Mucosa of rectum (tissue), 2 donors: ENCODE measurements at regions not wholly inside any gene's neighbourhood (a gene's known extent, or its start where the extent isn't known, plus 50 kb on each side); places are given as distances from the start of the nearest gene placed in this dataset.

Experiments
- H3K27ac ChIP-seq, 2 donors: one replicate each; pipeline ENCODE4 v1.7.0; 2013; ENCODE audit warnings: inconsistent platforms in 2 of 2, low read depth in 2 of 2, low read length in 2 of 2
- H3K27me3 ChIP-seq, 2 donors: one replicate each; pipeline ENCODE4 v1.7.0; 2013; ENCODE audit warnings: low read length in 2 of 2; ENCODE audit not compliant: control insufficient read depth in 2 of 2, insufficient read depth in 2 of 2
- H3K36me3 ChIP-seq, 2 donors: one replicate each; pipeline ENCODE4 v1.7.0; 2013; ENCODE audit warnings: low read length in 2 of 2; ENCODE audit not compliant: control insufficient read depth in 2 of 2, insufficient read depth in 2 of 2
- H3K4me1 ChIP-seq, 2 donors: one replicate each; pipeline ENCODE4 v1.7.0; 2013; ENCODE audit warnings: low read length in 2 of 2, mild to moderate bottlenecking in 1 of 2; ENCODE audit not compliant: control insufficient read depth in 2 of 2, insufficient read depth in 2 of 2
- H3K4me3 ChIP-seq, 2 donors: one replicate each; pipeline ENCODE4 v1.7.0; 2013; ENCODE audit warnings: low read length in 2 of 2
- H3K9ac ChIP-seq, 2 donors: one replicate each; pipeline ENCODE4 v1.7.0; 2013; ENCODE audit warnings: low read length in 2 of 2, low read depth in 1 of 2, mild to moderate bottlenecking in 1 of 2
- H3K9me3 ChIP-seq, 2 donors: one replicate each; pipeline ENCODE4 v1.7.0; 2013; ENCODE audit warnings: low read length in 2 of 2; ENCODE audit not compliant: control insufficient read depth in 2 of 2
- donor health status: healthy.
- donor health status: Normal muscosa, but diverticular disease.

GRCh38 chr1:218752126-218752525, 407.0 kb downstream of the TGFB2 start:
- Histone ChIP-seq H3K4me1 (no peaks in the 10 kb centered on the region), H3K27ac (no peak overlapping the region), H3K4me3 (no peak overlapping the region), H3K36me3 (no peaks in the 10 kb centered on the region), H3K27me3 (no peaks in the 10 kb centered on the region), H3K9me3 (peaks cover 0 to 3% of the 10 kb centered on the region in 2 donors), H3K9ac (no peak overlapping the region)

- H3K27ac ChIP-seq, result no peak overlapping the region
- H3K36me3 ChIP-seq, result no peaks in the 10 kb centered on the region
Measured at GRCh38 chr1:218754477-218754876, 409.3 kb downstream of the TGFB2 start.

GRCh38 chr1:218755128-218755527, 410.0 kb downstream of the TGFB2 start:
- Histone ChIP-seq H3K4me3 (no peak overlapping the region), H3K36me3 (no peaks in the 10 kb centered on the region), H3K27me3 (no peaks in the 10 kb centered on the region), H3K9ac (no peak overlapping the region), H3K27ac (no peak overlapping the region), H3K4me1 (no peaks in the 10 kb centered on the region), H3K9me3 (peaks cover 0 to 3% of the 10 kb centered on the region in 2 donors)

More at GRCh38 chr1:218754477-218754876, 409.3 kb downstream of the TGFB2 start:
- H3K4me1 ChIP-seq, result no peaks in the 10 kb centered on the region
- peaks cover 0 to 3% of the 10 kb centered on the region in 2 donors for H3K9me3 ChIP-seq
- no peaks in the 10 kb centered on the region for H3K27me3 ChIP-seq
- no peak overlapping the region for H3K9ac ChIP-seq
- no peak overlapping the region for H3K4me3 ChIP-seq

DNA sequence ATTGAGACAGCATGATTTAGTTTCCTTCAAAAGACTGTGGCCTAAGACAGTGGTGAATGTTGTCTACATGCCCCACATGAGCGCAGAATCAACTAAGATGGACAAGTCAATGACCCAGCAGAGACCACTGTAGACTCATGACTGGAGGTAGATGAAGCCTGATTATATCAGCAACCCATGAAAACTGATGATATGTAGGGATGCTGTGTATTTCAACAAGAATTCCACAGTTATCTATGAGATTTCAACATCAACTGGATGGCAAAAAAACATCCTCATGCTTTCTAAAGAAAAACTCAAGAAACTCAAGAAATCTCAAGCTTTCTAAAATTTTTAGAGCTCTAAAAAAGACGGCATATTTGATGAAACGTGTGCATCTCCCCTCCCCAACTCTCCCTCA, 413.9 kb upstream of the LYPLAL1 start:
- no peak overlapping the region for H3K9ac ChIP-seq
- H3K9me3 ChIP-seq, result peaks cover 0 to 3% of the 10 kb centered on the region in 2 donors
- H3K36me3 ChIP-seq, result no peaks in the 10 kb centered on the region
- H3K4me3 ChIP-seq, result no peak overlapping the region
- no peaks in the 10 kb centered on the region for H3K4me1 ChIP-seq
- no peak overlapping the region for H3K27ac ChIP-seq
- H3K27me3 ChIP-seq, result no peaks in the 10 kb centered on the region

DNA sequence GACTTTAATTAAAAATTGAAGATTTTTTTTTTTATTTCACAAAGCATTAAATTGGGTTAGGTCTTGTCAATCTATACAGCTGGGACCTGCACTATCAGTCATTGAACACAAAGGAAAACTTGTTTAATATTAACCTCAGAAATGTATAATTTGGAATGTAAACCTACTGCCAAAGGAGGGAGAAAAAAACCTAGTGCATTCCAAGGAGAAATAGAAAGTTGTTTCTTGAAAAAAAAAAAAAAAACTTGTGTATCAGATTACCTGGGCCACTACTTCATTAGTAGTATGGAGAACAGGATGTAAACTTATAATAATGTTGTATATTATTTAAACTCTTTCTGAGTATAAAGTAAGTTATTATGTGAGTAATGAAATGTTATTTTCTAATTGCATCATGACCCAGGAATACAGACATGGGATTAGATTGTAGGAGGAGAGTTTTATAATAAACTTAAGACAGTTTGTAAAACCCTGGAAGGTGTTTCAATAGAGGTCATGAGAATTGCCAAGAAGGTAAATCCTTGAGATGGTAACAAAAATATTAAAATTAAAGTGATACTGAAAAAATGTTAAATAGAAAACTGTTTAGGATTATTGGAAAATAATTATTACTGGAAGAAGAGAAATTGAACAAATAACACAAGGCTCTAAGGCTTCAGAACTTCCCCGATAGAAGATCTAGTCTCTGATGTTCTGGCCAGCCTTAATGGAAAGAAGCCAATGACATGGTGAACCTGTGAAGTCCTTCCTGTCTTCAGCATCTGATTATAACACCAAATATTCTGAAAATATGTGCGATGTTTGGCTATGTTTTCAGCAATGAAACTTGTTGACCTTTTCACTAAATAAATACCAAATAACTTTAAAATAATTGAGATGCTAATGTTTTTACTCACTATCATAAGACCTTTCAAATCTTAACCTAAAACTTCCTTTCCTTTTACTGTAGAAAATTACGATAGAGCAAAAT, 412.8 kb upstream of the LYPLAL1 start:
- no peaks in the 10 kb centered on the region for H3K27me3 ChIP-seq
- no peaks in the 10 kb centered on the region for H3K4me1 ChIP-seq
- H3K4me3 ChIP-seq, result no peak overlapping the region

GRCh38 chr1:218763538-218763937, 410.1 kb upstream of the LYPLAL1 start:
- Histone ChIP-seq H3K4me3 (no peak overlapping the region), H3K27me3 (no peaks in the 10 kb centered on the region), H3K4me1 (no peaks in the 10 kb centered on the region), H3K27ac (no peak overlapping the region), H3K9me3 (no peaks in the 10 kb centered on the region), H3K9ac (no peak overlapping the region), H3K36me3 (no peaks in the 10 kb centered on the region)

More for the DNA sequence above, 412.8 kb upstream of the LYPLAL1 start:
- H3K27ac ChIP-seq, result no peak overlapping the region
- H3K36me3 ChIP-seq, result no peaks in the 10 kb centered on the region
- no peak overlapping the region for H3K9ac ChIP-seq
- no peaks in the 10 kb centered on the region for H3K9me3 ChIP-seq

DNA sequence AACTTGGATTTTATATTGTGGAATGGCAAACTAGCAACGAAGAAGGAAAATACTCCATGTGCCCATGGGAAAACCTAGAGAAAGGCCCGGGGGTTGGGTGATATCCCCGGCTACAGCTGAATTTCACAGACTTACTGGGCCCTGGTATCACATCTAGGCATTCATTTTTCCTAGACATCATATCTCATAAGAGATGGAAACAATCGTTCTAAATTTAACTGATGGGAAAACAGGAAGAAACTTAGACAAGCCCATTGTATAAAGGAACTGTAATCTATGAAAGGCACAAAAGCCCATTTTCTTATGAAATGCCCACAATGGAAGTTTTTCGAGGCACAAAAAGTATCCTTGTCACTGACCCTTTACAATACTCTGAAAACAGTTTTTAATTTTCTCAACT, 407.9 kb upstream of the LYPLAL1 start:
- Histone ChIP-seq H3K27ac (no peak overlapping the region), H3K9me3 (no peaks in the 10 kb centered on the region), H3K4me1 (no peaks in the 10 kb centered on the region)

GRCh38 chr1:218771931-218772330, 401.7 kb upstream of the LYPLAL1 start:
- Histone ChIP-seq H3K9ac (no peak overlapping the region), H3K4me3 (no peak overlapping the region), H3K4me1 (no peaks in the 10 kb centered on the region), H3K27ac (no peak overlapping the region), H3K9me3 (no peaks in the 10 kb centered on the region), H3K36me3 (no peaks in the 10 kb centered on the region), H3K27me3 (no peaks in the 10 kb centered on the region)

More for the DNA sequence above, 407.9 kb upstream of the LYPLAL1 start:
- Histone ChIP-seq H3K9ac (no peak overlapping the region), H3K27me3 (no peaks in the 10 kb centered on the region), H3K4me3 (no peak overlapping the region), H3K36me3 (no peaks in the 10 kb centered on the region)

DNA sequence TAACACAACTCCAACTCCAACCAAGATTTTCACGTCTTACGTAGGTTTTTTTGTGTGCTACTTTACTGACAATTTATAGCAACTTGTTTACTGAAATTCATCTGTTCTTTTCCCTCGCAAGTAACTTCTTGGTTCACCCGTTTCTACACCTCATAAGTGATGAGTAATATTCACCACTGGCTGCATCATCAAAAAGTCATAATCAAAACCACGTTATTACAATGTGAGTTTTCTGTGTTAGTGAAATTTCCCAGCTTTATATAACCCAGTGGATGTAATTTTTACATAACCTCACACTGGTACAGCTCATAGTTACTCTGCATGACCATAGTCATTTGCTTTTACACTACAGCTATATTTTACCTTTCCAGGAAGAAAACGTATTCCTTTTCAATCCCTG, 401.1 kb upstream of the LYPLAL1 start:
- Histone ChIP-seq H3K36me3 (no peaks in the 10 kb centered on the region), H3K27me3 (no peaks in the 10 kb centered on the region), H3K4me1 (no peaks in the 10 kb centered on the region), H3K4me3 (no peak overlapping the region), H3K9me3 (no peaks in the 10 kb centered on the region), H3K27ac (no peak overlapping the region), H3K9ac (no peak overlapping the region)

GRCh38 chr1:218775501-218776021, 398.1 kb upstream of the LYPLAL1 start:
- Histone ChIP-seq H3K9ac (no peak overlapping the region), H3K27me3 (no peaks in the 10 kb centered on the region), H3K36me3 (no peaks in the 10 kb centered on the region), H3K9me3 (no peaks in the 10 kb centered on the region), H3K4me1 (no peaks in the 10 kb centered on the region), H3K27ac (no peak overlapping the region), H3K4me3 (no peak overlapping the region)
